NCI-H2227 (cell line): ENCODE measurements at regions not wholly inside any gene's neighbourhood (a gene's known extent, or its start where the extent isn't known, plus 50 kb on each side); places are given as distances from the start of the nearest gene placed in this dataset.

ENCODE experiments used
- DNase-seq: peaks from one replicate; lab custom pipeline; 2025; ENCODE audit not compliant: unreplicated experiment; lab: John Stamatoyannopoulos, UW

GRCh38 chr3:193980905-193981304, 155.0 kb upstream of the HES1 start:
- DNase-seq = no peak

GRCh38 chr3:193981504-193981903, 154.4 kb upstream of the HES1 start:
- DNase-seq = no peak

GRCh38 chr3:193982258-193982659, 153.7 kb upstream of the HES1 start:
- DNase-seq = no peak

GRCh38 chr3:193983846-193984818, 151.8 kb upstream of the HES1 start:
- DNase-seq = no peak

DNA sequence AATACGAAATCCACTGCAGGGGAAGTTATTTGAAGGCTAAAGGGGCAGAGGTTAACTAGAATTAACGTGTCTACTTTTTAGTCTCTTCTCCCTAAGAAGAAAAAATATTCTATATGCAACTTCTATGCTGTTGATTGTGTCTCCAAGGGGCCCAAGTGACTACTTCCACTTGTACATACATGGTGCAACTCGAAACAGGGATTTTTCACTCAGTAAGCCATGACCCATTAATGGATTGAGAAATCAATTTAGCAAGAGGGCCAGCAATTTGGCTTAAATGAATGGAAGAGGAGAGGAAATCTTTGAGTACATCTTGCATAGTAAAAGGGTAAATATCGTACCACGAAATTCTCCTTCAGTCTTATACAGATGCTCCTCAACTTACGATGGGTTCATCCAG, 151.1 kb upstream of the HES1 start:
- no peak for DNase-seq

GRCh38 chr3:193987186-193987585, 148.8 kb upstream of the HES1 start:
- DNase-seq = no peak

DNA sequence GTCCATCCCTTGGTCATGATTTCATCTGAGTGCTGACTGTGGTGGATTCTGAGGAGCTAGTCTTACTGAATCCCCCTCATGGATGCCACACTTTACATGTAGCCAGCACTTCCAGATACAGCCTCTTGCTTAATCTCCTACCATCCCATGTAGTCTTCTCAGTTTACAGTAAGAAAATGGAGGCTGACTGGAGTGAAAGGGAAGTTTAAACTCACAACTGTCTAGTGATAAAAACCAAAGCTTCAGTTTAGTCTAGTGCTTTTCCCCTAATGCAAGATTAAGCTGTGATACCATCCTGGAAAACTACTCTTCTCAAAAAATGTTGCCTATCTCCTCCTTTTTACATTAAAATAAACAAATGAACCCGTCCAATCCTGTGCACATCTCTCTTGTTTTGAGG, 146.8 kb upstream of the HES1 start:
- DNase-seq = no peak

DNA sequence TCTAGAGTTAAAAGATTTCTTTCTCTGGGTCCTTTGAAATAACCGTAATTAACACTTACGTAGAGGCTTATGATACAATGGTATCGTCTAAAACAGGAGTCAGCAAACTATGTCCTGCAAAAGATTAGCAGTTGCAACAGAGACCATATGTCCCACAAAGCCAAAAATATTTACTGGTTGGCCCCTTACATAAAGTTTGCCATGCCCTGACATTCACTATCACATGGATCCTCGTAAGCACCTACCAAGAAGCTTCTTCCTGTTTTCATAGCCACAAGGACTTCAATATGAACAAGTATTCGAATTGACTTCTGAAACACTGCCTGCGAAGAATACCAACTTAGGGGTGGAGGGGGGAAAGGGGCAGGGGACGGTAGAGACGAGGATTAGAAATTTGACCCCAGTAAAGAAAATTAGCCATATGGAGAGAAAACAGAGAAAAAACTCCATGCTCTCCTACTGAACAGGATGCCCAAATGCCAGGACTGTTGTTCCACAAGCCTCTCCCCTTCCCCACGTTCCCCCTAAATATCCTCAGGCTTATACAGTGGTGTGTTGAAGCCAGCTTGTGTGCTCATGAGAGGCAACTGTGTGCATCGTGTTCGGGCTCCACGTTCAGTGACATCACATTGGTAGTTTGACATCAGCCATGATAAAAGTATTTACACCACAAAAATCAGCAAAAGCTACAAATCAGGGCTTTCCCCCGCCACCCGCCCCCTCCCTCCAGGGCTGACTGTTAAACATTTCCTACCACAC, 144.1 kb upstream of the HES1 start:
- DNase-seq = no peak

- DNase-seq = no peak
Measured at GRCh38 chr3:193992425-193993037, 143.4 kb upstream of the HES1 start.

GRCh38 chr3:193996221-193996620, 139.7 kb upstream of the HES1 start:
- DNase-seq = no peak

DNA sequence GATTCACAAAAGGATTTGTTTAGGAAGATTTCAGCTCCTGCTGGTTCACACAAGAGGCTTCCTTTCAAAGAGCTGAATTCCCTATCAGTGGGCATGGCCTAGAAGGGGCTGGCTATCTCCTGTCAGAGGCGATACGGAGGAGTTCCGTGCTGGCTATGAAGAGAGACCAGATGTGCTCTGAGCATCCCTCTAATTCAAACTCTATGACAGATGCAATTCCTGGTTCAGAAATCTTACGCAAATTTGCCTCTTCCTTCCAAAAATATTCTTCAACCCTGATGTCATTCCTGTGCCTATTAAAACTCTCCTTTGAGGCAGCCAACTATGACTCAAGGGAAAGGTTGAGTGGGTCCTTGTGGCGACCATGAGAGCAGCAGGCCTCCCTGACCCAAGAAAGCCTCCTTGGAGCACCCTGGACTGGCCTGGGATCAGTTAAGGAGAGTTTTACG, 139.3 kb upstream of the HES1 start:
- DNase-seq = no peak

GRCh38 chr3:193997228-193998122, 138.5 kb upstream of the HES1 start:
- no peak for DNase-seq

GRCh38 chr3:193998123-193998448, 137.9 kb upstream of the HES1 start:
- DNase-seq = no peak

- DNase-seq = no peak
Measured at GRCh38 chr3:193998628-193999195, 137.2 kb upstream of the HES1 start.

DNA sequence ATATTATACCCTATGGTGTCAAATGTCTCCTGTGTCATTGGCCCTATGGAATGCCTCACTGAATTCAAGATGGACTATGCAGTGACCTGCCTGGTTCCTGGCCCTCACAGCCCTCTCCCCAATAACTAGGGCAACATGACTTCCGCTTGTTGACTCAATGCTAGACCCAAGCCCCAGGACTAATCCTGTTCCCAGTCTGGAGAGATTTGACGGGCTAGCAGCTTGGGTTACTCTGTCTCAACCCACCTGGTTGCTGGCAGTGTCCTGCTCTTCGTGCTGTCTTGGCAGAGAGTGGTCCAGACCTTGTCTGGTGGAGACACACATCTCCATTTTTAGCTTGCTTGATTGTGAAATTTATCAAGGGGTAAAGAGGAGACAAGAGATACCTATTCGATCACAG, 135.8 kb upstream of the HES1 start:
- DNase-seq = no peak

GRCh38 chr3:194000712-194001111, 135.2 kb upstream of the HES1 start:
- no peak for DNase-seq

DNA sequence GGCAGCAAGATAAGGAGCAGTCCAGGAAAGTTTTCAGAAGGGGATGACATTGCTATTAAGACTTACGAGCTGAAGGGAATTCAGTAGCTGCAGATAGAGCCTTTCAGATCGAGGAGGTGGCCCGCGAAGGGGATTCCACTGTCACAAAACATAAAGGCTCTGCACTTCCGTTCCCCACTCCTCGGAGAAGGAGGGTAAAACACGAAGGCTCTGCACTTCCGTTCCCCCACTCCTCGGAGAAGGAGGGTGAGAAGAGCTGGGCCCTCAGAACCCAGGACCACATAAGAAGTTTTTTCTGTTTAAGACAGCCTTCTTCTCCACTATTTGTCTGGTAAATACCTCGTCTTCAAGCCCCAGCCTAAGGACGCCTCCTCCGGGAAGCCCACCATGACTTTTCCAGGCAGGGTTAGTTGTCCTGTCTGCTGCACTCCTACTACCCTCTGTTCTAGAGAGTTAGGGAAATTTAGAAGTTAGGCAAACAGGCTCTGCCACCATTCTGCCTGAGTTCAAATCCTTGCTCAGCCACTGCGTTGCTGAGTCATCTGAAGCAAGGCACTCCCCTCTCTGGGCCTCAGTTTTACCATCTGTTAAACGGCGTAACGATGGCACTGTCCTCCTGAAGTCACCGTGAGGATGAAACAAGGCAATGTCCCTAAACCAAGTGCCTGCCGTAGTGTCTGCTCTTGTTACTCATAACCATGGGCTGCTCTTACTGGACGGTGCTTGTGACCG, 134.1 kb upstream of the HES1 start:
- DNase-seq = no peak

DNA sequence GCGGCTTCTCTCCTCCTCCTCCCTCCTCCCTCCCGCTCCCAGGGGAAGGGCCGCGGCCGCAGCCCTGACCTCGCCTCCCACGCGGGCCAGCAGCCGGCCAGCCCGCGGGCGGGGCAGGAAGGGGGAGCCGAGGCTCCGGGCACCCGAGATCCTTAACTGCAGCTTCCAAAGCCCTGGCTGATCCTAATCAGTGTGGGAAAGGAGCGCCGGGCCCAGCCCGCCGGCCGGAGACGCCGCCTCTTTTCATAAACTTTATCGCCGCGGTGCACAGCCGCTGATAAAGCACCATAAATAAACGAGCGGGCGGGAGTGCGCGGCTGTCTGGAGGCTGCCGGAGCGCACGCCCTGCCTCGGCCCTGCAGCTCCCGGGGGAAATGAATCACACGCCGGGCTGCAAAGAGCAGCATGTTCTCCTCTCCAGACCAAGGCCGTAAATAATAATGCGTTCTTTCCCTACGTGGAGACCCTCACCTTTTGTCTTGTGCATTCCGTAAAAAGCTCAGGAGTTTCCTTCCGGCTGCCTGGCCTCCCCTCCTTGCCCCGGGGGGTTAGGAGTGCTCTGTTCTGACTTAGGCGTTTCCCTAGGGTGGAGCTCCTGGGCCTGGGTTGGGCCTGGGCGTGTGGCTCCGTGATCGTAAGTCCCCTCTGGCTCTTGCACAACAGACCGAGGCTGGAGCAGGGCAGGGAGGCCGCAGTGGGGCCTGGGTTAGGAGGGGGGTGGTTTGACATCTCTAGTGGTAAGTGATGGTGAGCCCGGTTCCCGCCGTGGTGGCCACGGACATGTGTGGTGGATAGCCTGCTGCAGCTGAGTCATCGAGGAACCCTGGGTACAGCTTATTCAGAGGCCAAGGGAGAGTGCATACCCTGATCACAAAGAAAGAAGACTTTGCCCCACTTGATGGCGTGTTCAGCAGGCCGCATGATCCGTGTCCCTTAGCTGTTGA, 132.6 kb upstream of the HES1 start:
- DNase-seq = peak; percentile 56
